Keratinocyte (primary cell): ENCODE measurements at regions not wholly inside any gene's neighbourhood (a gene's known extent, or its start where the extent isn't known, plus 50 kb on each side); places are given as distances from the start of the nearest gene placed in this dataset.

Source experiments
- EZH2 ChIP-seq: IDR thresholded peaks from one replicate; pipeline ENCODE4 v1.6.1; 2012; ENCODE audit warnings: inconsistent platforms, mild to moderate bottlenecking, low read length, moderate library complexity
- TF ChIP-seq, protein P1 (sequence below), 3 experiments: IDR thresholded peaks in 1 of 3; conservative IDR thresholded peaks in 1 of 3; optimal IDR thresholded peaks in 1 of 3; 2 replicates in 2 of 3; 3 replicates in 1 of 3; pipeline versions ENCODE3 to v1.5.1; 2011; ENCODE audit warnings: low read length in 3 of 3, mild to moderate bottlenecking in 3 of 3, moderate library complexity in 2 of 3, control low read depth in 1 of 3, inconsistent platforms in 1 of 3; ENCODE audit not compliant: insufficient read depth in 2 of 3; ENCODE audit errors: extremely low read depth in 1 of 3

DNA sequence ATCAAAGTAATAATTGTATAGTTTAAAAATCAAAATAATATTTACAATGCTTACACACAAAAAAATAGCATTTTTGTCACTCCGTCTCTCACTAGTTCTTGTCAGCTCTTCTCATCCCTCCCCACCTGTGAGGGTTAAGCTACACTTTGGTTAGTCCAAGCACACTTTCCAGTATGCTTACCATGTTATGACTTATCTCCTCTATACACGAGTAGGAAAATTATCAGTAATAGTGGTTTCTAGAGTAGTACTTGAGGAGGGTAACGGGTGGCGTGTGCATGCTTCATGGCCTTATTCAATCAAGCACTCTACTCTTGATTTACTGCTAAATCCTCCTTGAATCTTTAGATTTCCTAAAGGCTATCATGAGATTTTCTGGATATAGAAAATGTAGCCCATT is 443.7 kb downstream of the UTRN start:
- TF ChIP-seq, protein P1, sequence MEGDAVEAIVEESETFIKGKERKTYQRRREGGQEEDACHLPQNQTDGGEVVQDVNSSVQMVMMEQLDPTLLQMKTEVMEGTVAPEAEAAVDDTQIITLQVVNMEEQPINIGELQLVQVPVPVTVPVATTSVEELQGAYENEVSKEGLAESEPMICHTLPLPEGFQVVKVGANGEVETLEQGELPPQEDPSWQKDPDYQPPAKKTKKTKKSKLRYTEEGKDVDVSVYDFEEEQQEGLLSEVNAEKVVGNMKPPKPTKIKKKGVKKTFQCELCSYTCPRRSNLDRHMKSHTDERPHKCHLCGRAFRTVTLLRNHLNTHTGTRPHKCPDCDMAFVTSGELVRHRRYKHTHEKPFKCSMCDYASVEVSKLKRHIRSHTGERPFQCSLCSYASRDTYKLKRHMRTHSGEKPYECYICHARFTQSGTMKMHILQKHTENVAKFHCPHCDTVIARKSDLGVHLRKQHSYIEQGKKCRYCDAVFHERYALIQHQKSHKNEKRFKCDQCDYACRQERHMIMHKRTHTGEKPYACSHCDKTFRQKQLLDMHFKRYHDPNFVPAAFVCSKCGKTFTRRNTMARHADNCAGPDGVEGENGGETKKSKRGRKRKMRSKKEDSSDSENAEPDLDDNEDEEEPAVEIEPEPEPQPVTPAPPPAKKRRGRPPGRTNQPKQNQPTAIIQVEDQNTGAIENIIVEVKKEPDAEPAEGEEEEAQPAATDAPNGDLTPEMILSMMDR (optimal IDR thresholded peaks at IDR 0.05 in 1 of 3, IDR thresholded peaks at IDR 0.05 in 1 of 3, conservative IDR thresholded peaks at IDR 0.05 in 1 of 3; ENCODE audit: extremely low read depth in 1 of 3, insufficient read depth in 2 of 3, low read length in 3 of 3): no peak
- no peak for TF ChIP-seq EZH2
